Epithelial cell of esophagus (primary cell): ENCODE measurements at regions not wholly inside any gene's neighbourhood (a gene's known extent, or its start where the extent isn't known, plus 50 kb on each side); places are given as distances from the start of the nearest gene placed in this dataset.

ENCODE experiments used
- DNase-seq: peaks from one replicate; pipeline ENCODE4 v3.0.0; 2010; ENCODE audit warnings: low read depth
- H3K4me3 ChIP-seq: 2 replicates; pipeline ENCODE4 v1.5.1; 2011; ENCODE audit warnings: mild to moderate bottlenecking, low read length, control low read depth
- CTCF ChIP-seq: IDR thresholded peaks from 2 replicates; pipeline ENCODE4 v1.5.1; 2011; ENCODE audit warnings: low read depth, mild to moderate bottlenecking, low read length, control low read depth, inconsistent platforms; ENCODE audit not compliant: insufficient read depth; ENCODE audit errors: missing control alignments

DNA sequence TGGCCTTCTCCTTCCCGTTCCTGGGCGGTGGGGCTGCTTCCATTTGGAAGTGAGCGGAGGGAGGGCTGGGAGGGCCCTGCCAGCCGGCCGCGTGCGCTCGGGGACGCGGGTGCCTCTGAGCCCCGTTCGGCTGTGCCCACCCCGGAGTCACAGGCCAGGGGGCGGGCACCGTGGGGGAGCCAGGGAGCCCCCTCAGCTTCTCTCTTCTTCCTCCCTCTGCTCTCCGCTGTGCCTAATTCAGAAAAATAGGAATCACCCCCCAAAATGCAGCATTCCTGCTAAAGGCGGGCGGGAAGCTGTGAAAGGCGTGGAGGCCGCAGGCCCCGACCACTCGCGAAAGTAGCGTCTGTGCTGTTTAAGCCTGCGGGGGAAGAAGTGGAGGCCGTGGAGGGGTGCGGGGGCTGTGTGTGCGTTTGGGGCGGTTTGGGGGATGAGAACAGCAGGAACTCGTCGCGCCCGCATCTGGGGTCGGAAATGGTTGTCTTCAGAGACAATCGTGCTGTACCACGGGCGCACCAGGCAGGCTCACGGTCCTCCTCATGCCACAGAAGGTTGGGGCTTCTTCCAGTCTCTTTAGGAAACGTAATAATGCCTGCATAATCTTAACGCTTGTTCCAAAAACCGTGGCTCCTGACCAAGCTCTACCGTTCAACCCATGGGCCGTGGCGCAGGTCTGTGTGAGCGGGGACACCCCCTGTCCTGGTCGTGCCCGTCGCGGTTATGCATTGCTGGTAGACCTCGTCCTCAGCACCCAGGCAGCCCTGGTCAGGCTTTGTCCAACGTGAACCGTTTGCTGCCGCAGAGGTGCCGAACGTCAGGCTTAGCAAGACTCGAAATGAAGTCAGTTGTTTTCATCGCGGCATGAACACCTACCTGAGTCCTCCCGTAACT lies 110.4 kb upstream of the SOX1 start:
- DNase-seq, result no peak
- H3K4me3 ChIP-seq, result no peak overlapping the region
- no peak for TF ChIP-seq CTCF

- TF ChIP-seq CTCF, result no peak
- DNase-seq, result no peak
- H3K4me3 ChIP-seq, result no peak overlapping the region
These were observed 109.0 kb upstream of the SOX1 start for GRCh38 chr13:111957913-111958450.

GRCh38 chr13:111958612-111959395 lies 108.1 kb upstream of the SOX1 start:
- DNase-seq, result no peak
- H3K4me3 ChIP-seq, result no peak overlapping the region
- TF ChIP-seq CTCF, result no peak

DNA sequence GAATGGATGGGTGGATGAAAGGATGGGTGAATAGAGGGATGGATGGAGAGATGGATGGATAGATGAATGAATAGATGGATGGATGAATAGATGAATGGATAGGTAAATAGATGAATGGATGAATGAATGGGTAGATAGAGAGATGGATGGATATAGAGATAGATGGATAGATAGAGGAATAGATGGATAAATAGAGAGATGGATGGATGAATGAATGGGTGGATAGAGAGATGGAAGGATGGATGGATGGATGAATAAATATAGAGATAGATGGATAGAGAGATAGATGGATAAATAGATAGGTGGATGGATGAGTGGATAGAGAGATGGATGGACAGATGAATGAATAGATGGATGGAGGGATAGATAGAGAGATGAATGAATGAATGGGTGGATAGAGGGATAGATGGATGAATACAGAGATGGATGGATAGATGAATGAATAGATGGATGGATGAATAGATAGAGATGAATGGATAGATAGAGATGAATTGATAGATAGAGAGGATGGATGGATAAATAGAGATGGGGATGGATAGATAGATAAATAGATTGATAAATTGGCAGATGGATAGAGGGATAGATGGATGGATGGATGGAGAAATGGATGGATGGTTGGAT lies 106.7 kb upstream of the SOX1 start:
- no peak for TF ChIP-seq CTCF
- no peak overlapping the region for H3K4me3 ChIP-seq
- DNase-seq, result no peak

GRCh38 chr13:111961236-111961635 lies 105.7 kb upstream of the SOX1 start:
- no peak for TF ChIP-seq CTCF
- H3K4me3 ChIP-seq, result no peak overlapping the region
- DNase-seq, result no peak

DNA sequence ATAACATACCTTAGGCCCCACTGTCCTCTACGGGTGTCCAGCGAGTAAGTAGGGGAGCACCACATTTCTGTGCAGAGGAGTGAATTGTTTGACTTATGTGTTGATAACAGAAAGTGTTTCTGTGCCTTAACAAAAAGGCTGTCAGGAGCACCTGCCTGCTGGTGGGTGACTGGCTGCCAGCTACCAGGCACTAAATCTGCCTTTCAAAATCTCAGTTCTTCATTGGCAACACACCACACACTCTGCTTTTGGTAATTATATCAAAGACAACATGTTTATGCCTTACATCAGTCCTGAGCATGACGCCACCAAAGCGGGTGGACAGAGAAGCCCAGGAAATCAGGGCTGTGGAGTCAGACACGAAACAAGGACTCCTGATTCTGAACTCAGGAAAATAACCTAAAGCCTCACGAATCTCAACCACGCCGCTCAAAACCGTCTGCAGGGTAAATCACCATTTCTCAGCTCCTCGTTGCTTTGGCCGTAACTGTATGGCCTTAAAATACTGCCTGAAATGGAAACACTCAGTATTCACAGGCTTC lies 105.2 kb upstream of the SOX1 start:
- DNase-seq, result no peak
- no peak overlapping the region for H3K4me3 ChIP-seq
- TF ChIP-seq CTCF, result no peak
